Heart left ventricle (tissue), 16 donors: ENCODE measurements at regions not wholly inside any gene's neighbourhood (a gene's known extent, or its start where the extent isn't known, plus 50 kb on each side); places are given as distances from the start of the nearest gene placed in this dataset.
A peak's percentile ranks its signal among the peaks of the same experiment; 100 is the strongest.

ENCODE experiments used
- ATAC-seq, 4 donors: fragments of 200-7000 bp; cut with Tn5 transposase; one replicate each; pipeline ENCODE4 v1.9.1; 2020 to 2022; ENCODE audit warnings: moderate library complexity in 4 of 4, mild to moderate bottlenecking in 3 of 4, moderate number of reproducible peaks in 1 of 4
- DNase-seq, 5 donors: peaks; one replicate each; pipeline ENCODE4 v3.0.0-alpha.2; 2020
- H3K27ac ChIP-seq, 12 donors: fragments of 200-600 bp; sonication (generic) in 4 of 12; one replicate each; pipeline versions ENCODE4 v1.5.0 to v1.8.0; 2016 to 2022; ENCODE audit warnings: mild to moderate bottlenecking in 2 of 12
- H3K27me3 ChIP-seq, 9 donors: fragments of 200-600 bp; sonication (generic) in 2 of 9; one replicate each; pipeline versions ENCODE4 v1.5.1 to v1.8.0; 2016 to 2022; ENCODE audit warnings: mild to moderate bottlenecking in 3 of 9
- H3K36me3 ChIP-seq, 9 donors: fragments of 200-600 bp; sonication (generic) in 2 of 9; one replicate each; pipeline versions ENCODE4 v1.5.0 to v1.8.0; 2018 to 2022; ENCODE audit warnings: mild to moderate bottlenecking in 2 of 9
- H3K4me1 ChIP-seq, 12 donors: fragments of 200-600 bp; sonication (generic) in 4 of 12; one replicate each; pipeline versions ENCODE4 v1.5.0 to v1.8.0; 2016 to 2022; ENCODE audit warnings: mild to moderate bottlenecking in 3 of 12
- H3K4me3 ChIP-seq, 12 donors: fragments of 200-600 bp; sonication (generic) in 4 of 12; one replicate each; pipeline versions ENCODE4 v1.5.0 to v1.8.0; 2017 to 2022; ENCODE audit warnings: mild to moderate bottlenecking in 9 of 12, moderate library complexity in 4 of 12
- H3K9me3 ChIP-seq, 12 donors: fragments of 200-600 bp; sonication (generic) in 4 of 12; one replicate each; pipeline versions ENCODE4 v1.5.0 to v1.8.0; 2016 to 2022; ENCODE audit warnings: mild to moderate bottlenecking in 1 of 12
- POLR2A ChIP-seq, 2 donors: fragments of 450-650 bp; IDR thresholded peaks; one replicate each; pipeline ENCODE4 v1.6.1; 2017; ENCODE audit warnings: antibody characterized with exemption in 2 of 2, mild to moderate bottlenecking in 2 of 2, moderate library complexity in 2 of 2
- WGBS, 4 donors: extraction: QIAGEN DNeasy Blood & Tissue Kit in 2 of 4; methylation state at CpG; one replicate each; pipeline versions ENCODE4 v1.1.5 to v1.1.7; 2013 to 2018; 5-methylcytosine and 5-hydroxymethylcytosine counted together
- intact Hi-C, 10 donors: fragments of 100-400 bp; cut with DNase I; formaldehyde crosslinking; loops; one replicate each; pipeline versions ENCODE4 v1.11.1 to v1.14.2; 2022
- TF ChIP-seq, protein P1 (sequence below), 12 donors: fragments of 200-600 bp; sonication (generic) in 4 of 12; IDR thresholded peaks; one replicate each; pipeline versions ENCODE4 v1.5.0 to v1.8.0; 2018 to 2022; ENCODE audit warnings: antibody characterized with exemption in 12 of 12, mild to moderate bottlenecking in 5 of 12
- donor health status: ischemic (EF 13 %, LVEDD 7.1; RV severe dilation, severe dysfunction).
- donor health status: healthy with polysubstance abuse.
- donor health status: DM: no; HTN: yes; CAD: no.
- donor health status: DM: no; HTN: no; CAD: no.
- donor health status: ischemic (EF 25% LVEDD 6.9; RV normal size, moderate dysfunction).
- donor health status: ischemic (EF 25% LVEDD 5.7; RV mildly dilated, moderate dysfunction).
- donor health status: healthy.
- donor health status: DM: yes; HTN: yes; CAD: no.
- donor health status: ischemic (EF 35%, LVEDD 5.7; RV mildly dilated, moderate dysfunction).
- donor health status: nonischemic (EF 11% LVEDD 7.7; RV severe dilation, severe dysfunction).
- donor health status: DM: yes; HTN: yes; CAD: no.
- donor health status: PGD.
- donor health status: ischemic (EF 29% LVEDD 5.4; RV normal size, mild dysfunction).
- donor health status: nonischemic (EF 23%, LVEDD 6.1; RV moderate dilation, normal function).

DNA sequence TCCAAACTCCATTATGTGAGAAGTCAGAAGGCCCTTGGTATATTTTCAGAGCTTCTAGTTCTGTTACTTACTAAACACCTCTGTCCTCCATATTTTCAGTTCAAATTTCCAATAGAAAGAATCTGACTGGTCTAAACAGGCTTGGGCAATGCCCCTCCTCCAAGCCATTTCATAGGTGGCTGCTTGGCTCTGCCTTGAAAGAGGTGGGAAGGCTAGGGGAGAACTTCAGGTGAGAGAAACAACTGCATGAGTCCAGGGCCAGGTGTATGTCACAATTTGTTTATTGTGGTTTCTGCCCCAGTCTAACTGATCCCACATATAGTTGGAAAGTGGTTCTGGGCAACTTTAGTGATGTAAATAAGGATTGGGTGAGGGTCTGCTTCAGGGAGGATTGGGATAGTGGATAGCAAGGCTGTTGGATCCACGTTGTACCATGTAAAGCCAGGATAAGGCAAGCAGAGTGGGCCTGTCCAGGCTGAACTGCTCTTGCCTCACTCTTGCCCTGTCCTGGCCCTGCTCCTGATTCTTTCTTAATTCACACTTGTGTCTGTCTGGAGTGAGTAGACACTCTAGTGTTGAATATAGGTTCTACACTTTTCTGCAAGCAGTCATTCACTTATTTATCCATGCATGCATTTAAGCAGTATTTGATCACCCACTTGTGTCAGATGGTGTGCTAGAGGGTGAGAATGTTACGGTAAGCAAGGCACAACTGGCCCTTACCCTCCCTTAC, 67.5 kb upstream of the COMTD1 start:
- H3K27ac ChIP-seq: no peak overlapping the region
- TF ChIP-seq POLR2A (IDR thresholded peaks at IDR 0.05): no peak
- TF ChIP-seq, protein P1, sequence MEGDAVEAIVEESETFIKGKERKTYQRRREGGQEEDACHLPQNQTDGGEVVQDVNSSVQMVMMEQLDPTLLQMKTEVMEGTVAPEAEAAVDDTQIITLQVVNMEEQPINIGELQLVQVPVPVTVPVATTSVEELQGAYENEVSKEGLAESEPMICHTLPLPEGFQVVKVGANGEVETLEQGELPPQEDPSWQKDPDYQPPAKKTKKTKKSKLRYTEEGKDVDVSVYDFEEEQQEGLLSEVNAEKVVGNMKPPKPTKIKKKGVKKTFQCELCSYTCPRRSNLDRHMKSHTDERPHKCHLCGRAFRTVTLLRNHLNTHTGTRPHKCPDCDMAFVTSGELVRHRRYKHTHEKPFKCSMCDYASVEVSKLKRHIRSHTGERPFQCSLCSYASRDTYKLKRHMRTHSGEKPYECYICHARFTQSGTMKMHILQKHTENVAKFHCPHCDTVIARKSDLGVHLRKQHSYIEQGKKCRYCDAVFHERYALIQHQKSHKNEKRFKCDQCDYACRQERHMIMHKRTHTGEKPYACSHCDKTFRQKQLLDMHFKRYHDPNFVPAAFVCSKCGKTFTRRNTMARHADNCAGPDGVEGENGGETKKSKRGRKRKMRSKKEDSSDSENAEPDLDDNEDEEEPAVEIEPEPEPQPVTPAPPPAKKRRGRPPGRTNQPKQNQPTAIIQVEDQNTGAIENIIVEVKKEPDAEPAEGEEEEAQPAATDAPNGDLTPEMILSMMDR (IDR thresholded peaks at IDR 0.05): no peak
- no peaks in the 10 kb centered on the region for H3K36me3 ChIP-seq
- 80 to 96% (median 91%) methylated on average over 2 of the region's 2 CpGs for WGBS, 4 donors
- intact Hi-C loops: no loop called here
- no peaks in the 10 kb centered on the region for H3K4me1 ChIP-seq
- DNase-seq (no peak), ATAC-seq (peak in 1 of 4 donors; percentile 33)
- no peaks in the 10 kb centered on the region for H3K27me3 ChIP-seq
- H3K4me3 ChIP-seq: no peak overlapping the region
- peaks cover 0 to 19% (median 0%) of the 10 kb centered on the region in 12 donors for H3K9me3 ChIP-seq

DNA sequence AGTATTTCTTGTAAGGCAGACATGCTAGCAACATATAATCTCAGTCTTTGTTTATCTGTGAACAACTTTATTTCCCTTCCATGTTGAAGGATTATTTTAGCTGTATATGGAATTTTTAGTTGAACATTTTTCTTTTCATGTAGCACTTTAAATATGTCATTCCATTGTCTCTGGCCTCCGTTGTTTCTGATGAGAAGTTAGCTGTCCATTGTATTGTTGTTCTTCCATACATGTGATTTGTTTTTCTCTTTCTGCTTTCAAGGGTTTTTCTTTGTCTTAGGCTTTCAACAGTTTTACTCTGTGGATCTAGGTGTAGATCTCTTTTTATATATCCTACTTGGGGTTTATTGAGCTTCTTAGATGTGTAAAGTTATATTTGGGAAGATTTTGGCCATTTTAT, 66.3 kb upstream of the COMTD1 start:
- intact Hi-C loops: no loop called here
- H3K4me3 ChIP-seq: no peak overlapping the region
- 77 to 82% (median 80%) methylated on average over 1 of the region's 1 CpG for WGBS, 4 donors
- H3K9me3 ChIP-seq: peaks cover 0 to 14% (median 0%) of the 10 kb centered on the region in 12 donors
- ATAC-seq: no peak
- no peak overlapping the region for H3K27ac ChIP-seq
- H3K36me3 ChIP-seq: no peaks in the 10 kb centered on the region
- TF ChIP-seq POLR2A (IDR thresholded peaks at IDR 0.05): no peak
- TF ChIP-seq, protein P1 (IDR thresholded peaks at IDR 0.05): no peak
- no peaks in the 10 kb centered on the region for H3K27me3 ChIP-seq
- H3K4me1 ChIP-seq: no peaks in the 10 kb centered on the region
- DNase-seq: no peak

DNA sequence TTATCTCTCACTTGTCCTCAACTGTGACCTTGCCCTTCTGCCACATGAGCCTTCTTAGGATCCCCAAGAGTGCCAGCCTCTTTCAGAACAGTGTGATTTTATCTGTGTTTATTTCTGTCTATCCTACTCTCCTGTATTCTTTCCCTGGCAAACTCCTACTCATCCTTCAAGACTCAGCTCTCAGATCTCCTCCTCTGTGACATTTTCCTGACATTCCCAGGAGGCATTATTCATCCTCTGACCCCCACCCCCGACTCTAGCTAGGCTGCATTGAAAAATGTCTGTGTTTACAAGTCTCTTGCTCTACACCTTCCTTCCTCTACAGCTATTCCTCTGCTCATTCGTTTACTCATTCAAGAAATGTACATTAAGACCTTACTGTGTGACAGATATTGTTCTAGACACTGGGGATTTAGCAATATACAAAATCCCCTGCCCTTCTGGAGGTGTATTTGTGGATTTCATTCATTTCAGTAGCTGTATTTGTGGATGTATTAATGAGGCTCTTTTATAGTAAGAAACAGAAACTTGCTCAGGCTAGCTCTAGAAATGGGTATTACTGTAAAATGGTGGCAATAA, 61.4 kb upstream of the COMTD1 start:
- no peaks in the 10 kb centered on the region for H3K36me3 ChIP-seq
- H3K4me3 ChIP-seq: no peak overlapping the region
- 56 to 67% (median 57%) methylated on average over 2 of the region's 2 CpGs for WGBS, 4 donors
- H3K27ac ChIP-seq: peak overlapping the region in 1 of 12 donors; percentile 92
- H3K4me1 ChIP-seq: peaks cover 0 to 28% (median 19%) of the 10 kb centered on the region in 12 donors
- TF ChIP-seq, protein P1 (IDR thresholded peaks at IDR 0.05): no peak
- TF ChIP-seq POLR2A (IDR thresholded peaks at IDR 0.05): no peak
- DNase-seq (no peak), ATAC-seq (no peak)
- H3K27me3 ChIP-seq: peaks cover 0 to 5% (median 0%) of the 10 kb centered on the region in 9 donors
- peaks cover 0 to 10% (median 0%) of the 10 kb centered on the region in 12 donors for H3K9me3 ChIP-seq
- intact Hi-C loops: loop anchor here in 7 of 10 donors (5.0 to 10.0 kb wide), 5 partner anchors 95 to 740 kb away; no protein-coding TSS in a partner anchor

DNA sequence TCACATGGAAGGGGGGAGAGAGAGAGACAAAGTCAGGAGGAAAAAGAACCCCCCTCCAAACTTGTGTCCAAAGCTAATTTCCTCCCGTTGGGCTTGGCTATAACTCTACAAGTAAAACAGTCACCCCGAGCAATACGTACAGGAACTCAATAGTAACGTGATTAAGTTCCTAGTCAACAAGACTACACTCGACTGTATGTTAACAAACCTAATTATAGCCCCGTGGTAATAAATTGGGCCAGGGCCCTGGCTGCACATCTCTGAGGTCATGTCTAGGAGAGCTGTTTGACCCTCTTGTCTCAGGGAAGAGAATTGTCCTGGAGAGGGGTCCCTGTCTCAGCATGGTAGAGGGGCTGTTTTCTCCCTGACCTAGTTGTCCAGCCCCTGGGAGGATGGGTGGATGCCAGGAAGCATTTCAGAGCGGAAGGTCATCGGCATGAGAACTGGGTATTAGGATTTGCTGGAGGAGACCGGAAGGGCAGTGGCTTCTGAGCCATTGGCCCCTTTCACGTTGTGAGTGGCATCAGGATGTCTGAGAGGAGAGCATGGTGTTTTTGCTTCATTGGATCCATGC, 60.2 kb upstream of the COMTD1 start:
- Histone ChIP-seq H3K4me3 (peak overlapping the region in 9 of 12 donors; percentile 56 to 73 (median 64)), H3K36me3 (no peaks in the 10 kb centered on the region), H3K4me1 (peaks cover 0 to 28% (median 19%) of the 10 kb centered on the region in 12 donors), H3K27ac (peak overlapping the region; percentile 76 to 96 (median 90)), H3K27me3 (peaks cover 0 to 5% (median 0%) of the 10 kb centered on the region in 9 donors), H3K9me3 (peaks cover 0 to 5% (median 0%) of the 10 kb centered on the region in 12 donors)
- no peak for TF ChIP-seq POLR2A (IDR thresholded peaks at IDR 0.05)
- TF ChIP-seq, protein P1 (IDR thresholded peaks at IDR 0.05): no peak
- ATAC-seq (peak; percentile 47 to 81 (median 73)), DNase-seq (peak in 3 of 5 donors; percentile 16 to 44 (median 43))
- WGBS, 4 donors: 35 to 42% (median 38%) methylated on average over 10 of the region's 10 CpGs
- intact Hi-C loops: loop anchor here in 7 of 10 donors (5.0 to 10.0 kb wide), 5 partner anchors 96 to 741 kb away; no protein-coding TSS in a partner anchor
